GM23338 (cell line): ENCODE measurements at regions not wholly inside any gene's neighbourhood (a gene's known extent, or its start where the extent isn't known, plus 50 kb on each side); places are given as distances from the start of the nearest gene placed in this dataset.

ENCODE experiments used
- ATAC-seq: fragments of 200-7000 bp; cut with Tn5 transposase; 3 replicates; pipeline ENCODE4 v1.9.1; 2020
- DNase-seq: peaks from one replicate; pipeline ENCODE4 v3.0.0-alpha.2; 2015; ENCODE audit warnings: low spot score
- H2AFZ ChIP-seq: fragments of 200-600 bp; sonication (generic); 2 replicates; pipeline ENCODE4 v1.8.0; 2016; ENCODE audit warnings: antibody characterized with exemption, mild to moderate bottlenecking, moderate library complexity
- H3F3A ChIP-seq: fragments of 200-600 bp; sonication (generic); replicated peaks from 2 replicates; pipeline ENCODE4 v1.8.0; 2017; ENCODE audit warnings: antibody characterized with exemption, mixed run types, low read depth
- H3K27ac ChIP-seq: fragments of 200-600 bp; sonication (generic); 2 replicates; pipeline ENCODE4 v1.6.1; 2016; ENCODE audit warnings: low read depth
- H3K27me3 ChIP-seq: fragments of 200-600 bp; sonication (generic); 2 replicates; pipeline ENCODE4 v1.8.0; 2016; ENCODE audit warnings: mild to moderate bottlenecking, mixed run types, moderate library complexity; ENCODE audit not compliant: insufficient read depth
- H3K36me3 ChIP-seq: fragments of 200-600 bp; sonication (generic); 2 replicates; pipeline ENCODE4 v1.8.0; 2016; ENCODE audit warnings: mild to moderate bottlenecking; ENCODE audit not compliant: insufficient read depth
- H3K4me1 ChIP-seq: fragments of 200-600 bp; sonication (generic); 2 replicates; pipeline ENCODE4 v1.8.0; 2016; ENCODE audit warnings: mild to moderate bottlenecking, moderate library complexity; ENCODE audit not compliant: insufficient read depth
- H3K4me2 ChIP-seq: fragments of 200-600 bp; sonication (generic); 2 replicates; pipeline ENCODE4 v1.7.1; 2017; ENCODE audit warnings: mixed run types
- H3K4me3 ChIP-seq: fragments of 200-600 bp; sonication (generic); 2 replicates; pipeline ENCODE4 v1.6.1; 2016; ENCODE audit warnings: mixed run types
- H3K79me2 ChIP-seq: fragments of 200-600 bp; sonication (generic); replicated peaks from 2 replicates; pipeline ENCODE4 v1.8.0; 2017; ENCODE audit warnings: mild to moderate bottlenecking; ENCODE audit not compliant: insufficient read depth
- H3K9me2 ChIP-seq: fragments of 200-600 bp; sonication (generic); 2 replicates; pipeline ENCODE4 v1.8.0; 2017; ENCODE audit not compliant: insufficient read depth
- H4K20me1 ChIP-seq: fragments of 200-600 bp; sonication (generic); replicated peaks from 2 replicates; pipeline ENCODE4 v1.8.0; 2017; ENCODE audit warnings: mild to moderate bottlenecking; ENCODE audit not compliant: insufficient read depth
- H3K27ac Mint-ChIP-seq: 2 replicates; pipeline ENCODE4 v1.8.0; 2020; ENCODE audit warnings: inconsistent platforms, mild to moderate bottlenecking, moderate library complexity, mixed read lengths
- H3K27me3 Mint-ChIP-seq: 3 replicates; pipeline ENCODE4 v1.8.0; 2022; ENCODE audit warnings: low read depth, mild to moderate bottlenecking, moderate library complexity, mixed read lengths, inconsistent platforms; ENCODE audit not compliant: insufficient read depth, poor library complexity
- H3K36me3 Mint-ChIP-seq: 3 replicates; pipeline ENCODE4 v1.8.0; 2021; ENCODE audit warnings: low read depth, mild to moderate bottlenecking, inconsistent platforms, moderate library complexity, mixed read lengths
- H3K4me1 Mint-ChIP-seq: 3 replicates; pipeline ENCODE4 v1.8.0; 2020; ENCODE audit warnings: mild to moderate bottlenecking, inconsistent platforms, mixed read lengths
- H3K4me3 Mint-ChIP-seq: 3 replicates; pipeline ENCODE4 v1.8.0; 2021; ENCODE audit warnings: moderate library complexity, mild to moderate bottlenecking, inconsistent platforms, mixed read lengths
- H3K9me3 Mint-ChIP-seq: 3 replicates; pipeline ENCODE4 v1.8.0; 2020; ENCODE audit warnings: moderate library complexity, mild to moderate bottlenecking, inconsistent platforms, mixed read lengths
- CREB1 ChIP-seq: fragments of 250-450 bp; sonication (Bioruptor Pico); IDR thresholded peaks from 2 replicates; pipeline ENCODE4 v1.5.0; 2020; ENCODE audit warnings: low read depth, mild to moderate bottlenecking, moderate library complexity
- CTCF ChIP-seq, 2 experiments: fragments of 200-600 bp in 1 of 2; sonication (generic) in 1 of 2; conservative IDR thresholded peaks; 2 replicates each; pipeline versions ENCODE4 v1.5.1 to v1.6.1; 2016 to 2017; ENCODE audit warnings: antibody characterized with exemption in 2 of 2, low read depth in 2 of 2, mild to moderate bottlenecking in 2 of 2, moderate library complexity in 1 of 2
- EZH2 ChIP-seq: fragments of 200-600 bp; sonication (generic); IDR thresholded peaks from one replicate; pipeline ENCODE4 v1.8.0; 2017; ENCODE audit warnings: antibody characterized with exemption, mild to moderate bottlenecking, low read depth; ENCODE audit not compliant: unreplicated experiment
- EZH2phosphoT487 ChIP-seq: fragments of 200-600 bp; sonication (generic); IDR thresholded peaks from one replicate; pipeline ENCODE4 v1.8.1; 2018; ENCODE audit warnings: antibody characterized with exemption; ENCODE audit not compliant: unreplicated experiment
- JUNB ChIP-seq: IDR thresholded peaks from one replicate; pipeline ENCODE4 v1.6.1; 2016; ENCODE audit warnings: antibody characterized with exemption; ENCODE audit not compliant: unreplicated experiment
- NANOG ChIP-seq: IDR thresholded peaks from 2 replicates; pipeline ENCODE4 v1.6.1; 2016; ENCODE audit warnings: antibody characterized with exemption, borderline replicate concordance
- POLR2AphosphoS5 ChIP-seq: IDR thresholded peaks from 2 replicates; pipeline ENCODE4 v1.6.1; 2016; ENCODE audit warnings: antibody characterized with exemption, low read depth
- STAT1 ChIP-seq: IDR thresholded peaks from one replicate; pipeline ENCODE4 v1.6.1; 2016; ENCODE audit warnings: antibody characterized with exemption; ENCODE audit not compliant: unreplicated experiment
- ZNF114 ChIP-seq: fragments of 250-450 bp; sonication (Bioruptor Pico); IDR thresholded peaks from 2 replicates; pipeline ENCODE4 v1.5.0; 2020; ENCODE audit warnings: mild to moderate bottlenecking, moderate library complexity
- ZNF331 ChIP-seq: fragments of 250-450 bp; sonication (Bioruptor Pico); IDR thresholded peaks from 2 replicates; pipeline ENCODE4 v1.5.0; 2020; ENCODE audit warnings: low read depth, mild to moderate bottlenecking, moderate library complexity
- TF ChIP-seq, protein P1 (sequence below): IDR thresholded peaks from 2 replicates; pipeline ENCODE4 v1.6.1; 2016; ENCODE audit warnings: antibody characterized with exemption
- TF ChIP-seq, protein P2 (sequence below): IDR thresholded peaks from one replicate; pipeline ENCODE4 v1.6.1; 2018; ENCODE audit warnings: antibody characterized with exemption; ENCODE audit not compliant: unreplicated experiment
- TF ChIP-seq, protein P3 (sequence below): fragments of 250-450 bp; sonication (Bioruptor Pico); IDR thresholded peaks from 2 replicates; pipeline ENCODE4 v1.5.0; 2020; ENCODE audit warnings: mild to moderate bottlenecking, moderate library complexity

GRCh38 chr17:33371377-33371776 lies 78.3 kb upstream of the ASIC2 start:
- H2AFZ ChIP-seq, result no peak overlapping the region
- no peak overlapping the region for H3K4me2 ChIP-seq
- H3K36me3 ChIP-seq, result no peaks in the 10 kb centered on the region
- no peak for ATAC-seq
- TF ChIP-seq, protein P1, sequence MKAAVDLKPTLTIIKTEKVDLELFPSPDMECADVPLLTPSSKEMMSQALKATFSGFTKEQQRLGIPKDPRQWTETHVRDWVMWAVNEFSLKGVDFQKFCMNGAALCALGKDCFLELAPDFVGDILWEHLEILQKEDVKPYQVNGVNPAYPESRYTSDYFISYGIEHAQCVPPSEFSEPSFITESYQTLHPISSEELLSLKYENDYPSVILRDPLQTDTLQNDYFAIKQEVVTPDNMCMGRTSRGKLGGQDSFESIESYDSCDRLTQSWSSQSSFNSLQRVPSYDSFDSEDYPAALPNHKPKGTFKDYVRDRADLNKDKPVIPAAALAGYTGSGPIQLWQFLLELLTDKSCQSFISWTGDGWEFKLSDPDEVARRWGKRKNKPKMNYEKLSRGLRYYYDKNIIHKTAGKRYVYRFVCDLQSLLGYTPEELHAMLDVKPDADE, result no peak
- TF ChIP-seq EZH2 (no peak), POLR2AphosphoS5 (no peak), NANOG (no peak), STAT1 (no peak), CTCF (conservative IDR thresholded peaks at IDR 0.05; ENCODE audit: low read depth in 2 of 2) (no peak), JUNB (no peak), ZNF114 (CRISPR knock-in tag) (no peak), ZNF331 (CRISPR knock-in tag) (no peak), CREB1 (no peak), EZH2phosphoT487 (no peak)
- TF ChIP-seq, protein P2, sequence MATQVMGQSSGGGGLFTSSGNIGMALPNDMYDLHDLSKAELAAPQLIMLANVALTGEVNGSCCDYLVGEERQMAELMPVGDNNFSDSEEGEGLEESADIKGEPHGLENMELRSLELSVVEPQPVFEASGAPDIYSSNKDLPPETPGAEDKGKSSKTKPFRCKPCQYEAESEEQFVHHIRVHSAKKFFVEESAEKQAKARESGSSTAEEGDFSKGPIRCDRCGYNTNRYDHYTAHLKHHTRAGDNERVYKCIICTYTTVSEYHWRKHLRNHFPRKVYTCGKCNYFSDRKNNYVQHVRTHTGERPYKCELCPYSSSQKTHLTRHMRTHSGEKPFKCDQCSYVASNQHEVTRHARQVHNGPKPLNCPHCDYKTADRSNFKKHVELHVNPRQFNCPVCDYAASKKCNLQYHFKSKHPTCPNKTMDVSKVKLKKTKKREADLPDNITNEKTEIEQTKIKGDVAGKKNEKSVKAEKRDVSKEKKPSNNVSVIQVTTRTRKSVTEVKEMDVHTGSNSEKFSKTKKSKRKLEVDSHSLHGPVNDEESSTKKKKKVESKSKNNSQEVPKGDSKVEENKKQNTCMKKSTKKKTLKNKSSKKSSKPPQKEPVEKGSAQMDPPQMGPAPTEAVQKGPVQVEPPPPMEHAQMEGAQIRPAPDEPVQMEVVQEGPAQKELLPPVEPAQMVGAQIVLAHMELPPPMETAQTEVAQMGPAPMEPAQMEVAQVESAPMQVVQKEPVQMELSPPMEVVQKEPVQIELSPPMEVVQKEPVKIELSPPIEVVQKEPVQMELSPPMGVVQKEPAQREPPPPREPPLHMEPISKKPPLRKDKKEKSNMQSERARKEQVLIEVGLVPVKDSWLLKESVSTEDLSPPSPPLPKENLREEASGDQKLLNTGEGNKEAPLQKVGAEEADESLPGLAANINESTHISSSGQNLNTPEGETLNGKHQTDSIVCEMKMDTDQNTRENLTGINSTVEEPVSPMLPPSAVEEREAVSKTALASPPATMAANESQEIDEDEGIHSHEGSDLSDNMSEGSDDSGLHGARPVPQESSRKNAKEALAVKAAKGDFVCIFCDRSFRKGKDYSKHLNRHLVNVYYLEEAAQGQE, result no peak
- TF ChIP-seq, protein P3, sequence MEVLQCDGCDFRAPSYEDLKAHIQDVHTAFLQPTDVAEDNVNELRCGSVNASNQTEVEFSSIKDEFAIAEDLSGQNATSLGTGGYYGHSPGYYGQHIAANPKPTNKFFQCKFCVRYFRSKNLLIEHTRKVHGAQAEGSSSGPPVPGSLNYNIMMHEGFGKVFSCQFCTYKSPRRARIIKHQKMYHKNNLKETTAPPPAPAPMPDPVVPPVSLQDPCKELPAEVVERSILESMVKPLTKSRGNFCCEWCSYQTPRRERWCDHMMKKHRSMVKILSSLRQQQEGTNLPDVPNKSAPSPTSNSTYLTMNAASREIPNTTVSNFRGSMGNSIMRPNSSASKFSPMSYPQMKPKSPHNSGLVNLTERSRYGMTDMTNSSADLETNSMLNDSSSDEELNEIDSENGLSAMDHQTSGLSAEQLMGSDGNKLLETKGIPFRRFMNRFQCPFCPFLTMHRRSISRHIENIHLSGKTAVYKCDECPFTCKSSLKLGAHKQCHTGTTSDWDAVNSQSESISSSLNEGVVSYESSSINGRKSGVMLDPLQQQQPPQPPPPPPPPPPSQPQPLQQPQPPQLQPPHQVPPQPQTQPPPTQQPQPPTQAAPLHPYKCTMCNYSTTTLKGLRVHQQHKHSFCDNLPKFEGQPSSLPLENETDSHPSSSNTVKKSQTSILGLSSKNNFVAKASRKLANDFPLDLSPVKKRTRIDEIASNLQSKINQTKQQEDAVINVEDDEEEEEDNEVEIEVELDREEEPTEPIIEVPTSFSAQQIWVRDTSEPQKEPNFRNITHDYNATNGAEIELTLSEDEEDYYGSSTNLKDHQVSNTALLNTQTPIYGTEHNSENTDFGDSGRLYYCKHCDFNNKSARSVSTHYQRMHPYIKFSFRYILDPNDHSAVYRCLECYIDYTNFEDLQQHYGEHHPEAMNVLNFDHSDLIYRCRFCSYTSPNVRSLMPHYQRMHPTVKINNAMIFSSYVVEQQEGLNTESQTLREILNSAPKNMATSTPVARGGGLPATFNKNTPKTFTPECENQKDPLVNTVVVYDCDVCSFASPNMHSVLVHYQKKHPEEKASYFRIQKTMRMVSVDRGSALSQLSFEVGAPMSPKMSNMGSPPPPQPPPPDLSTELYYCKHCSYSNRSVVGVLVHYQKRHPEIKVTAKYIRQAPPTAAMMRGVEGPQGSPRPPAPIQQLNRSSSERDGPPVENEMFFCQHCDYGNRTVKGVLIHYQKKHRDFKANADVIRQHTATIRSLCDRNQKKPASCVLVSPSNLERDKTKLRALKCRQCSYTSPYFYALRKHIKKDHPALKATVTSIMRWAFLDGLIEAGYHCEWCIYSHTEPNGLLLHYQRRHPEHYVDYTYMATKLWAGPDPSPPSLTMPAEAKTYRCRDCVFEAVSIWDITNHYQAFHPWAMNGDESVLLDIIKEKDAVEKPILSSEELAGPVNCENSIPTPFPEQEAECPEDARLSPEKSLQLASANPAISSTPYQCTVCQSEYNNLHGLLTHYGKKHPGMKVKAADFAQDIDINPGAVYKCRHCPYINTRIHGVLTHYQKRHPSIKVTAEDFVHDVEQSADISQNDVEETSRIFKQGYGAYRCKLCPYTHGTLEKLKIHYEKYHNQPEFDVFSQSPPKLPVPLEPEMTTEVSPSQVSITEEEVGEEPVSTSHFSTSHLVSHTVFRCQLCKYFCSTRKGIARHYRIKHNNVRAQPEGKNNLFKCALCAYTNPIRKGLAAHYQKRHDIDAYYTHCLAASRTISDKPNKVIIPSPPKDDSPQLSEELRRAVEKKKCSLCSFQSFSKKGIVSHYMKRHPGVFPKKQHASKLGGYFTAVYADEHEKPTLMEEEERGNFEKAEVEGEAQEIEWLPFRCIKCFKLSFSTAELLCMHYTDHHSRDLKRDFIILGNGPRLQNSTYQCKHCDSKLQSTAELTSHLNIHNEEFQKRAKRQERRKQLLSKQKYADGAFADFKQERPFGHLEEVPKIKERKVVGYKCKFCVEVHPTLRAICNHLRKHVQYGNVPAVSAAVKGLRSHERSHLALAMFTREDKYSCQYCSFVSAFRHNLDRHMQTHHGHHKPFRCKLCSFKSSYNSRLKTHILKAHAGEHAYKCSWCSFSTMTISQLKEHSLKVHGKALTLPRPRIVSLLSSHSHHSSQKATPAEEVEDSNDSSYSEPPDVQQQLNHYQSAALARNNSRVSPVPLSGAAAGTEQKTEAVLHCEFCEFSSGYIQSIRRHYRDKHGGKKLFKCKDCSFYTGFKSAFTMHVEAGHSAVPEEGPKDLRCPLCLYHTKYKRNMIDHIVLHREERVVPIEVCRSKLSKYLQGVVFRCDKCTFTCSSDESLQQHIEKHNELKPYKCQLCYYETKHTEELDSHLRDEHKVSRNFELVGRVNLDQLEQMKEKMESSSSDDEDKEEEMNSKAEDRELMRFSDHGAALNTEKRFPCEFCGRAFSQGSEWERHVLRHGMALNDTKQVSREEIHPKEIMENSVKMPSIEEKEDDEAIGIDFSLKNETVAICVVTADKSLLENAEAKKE, result no peak
- H3K9me2 ChIP-seq, result peaks cover 24% of the 10 kb centered on the region
- H3K4me1 ChIP-seq, result peaks cover 8% of the 10 kb centered on the region
- 0 out of 3 replicates have a peak, but pooled peaks cover 3% of the 10 kb centered on the region for H3K36me3 Mint-ChIP-seq
- H4K20me1 ChIP-seq, result no peaks in the 10 kb centered on the region; the same call in 1 of the 2 replicates
- H3K9me3 Mint-ChIP-seq, result no peaks in the 10 kb centered on the region
- H3K27ac Mint-ChIP-seq, result no peak overlapping the region
- H3K27me3 ChIP-seq, result no peaks in the 10 kb centered on the region
- H3K4me3 Mint-ChIP-seq, result no peak overlapping the region
- H3K27ac ChIP-seq, result no peak overlapping the region
- peaks cover 13% of the 10 kb centered on the region for H3K27me3 Mint-ChIP-seq
- DNase-seq, result no peak
- H3K79me2 ChIP-seq, result no peaks in the 10 kb centered on the region
- peaks cover 31% of the 10 kb centered on the region for H3K4me1 Mint-ChIP-seq
- no peaks in the 10 kb centered on the region for H3F3A ChIP-seq
- no peak overlapping the region for H3K4me3 ChIP-seq
